Hepatic stellate cell (primary cell): ENCODE measurements at regions not wholly inside any gene's neighbourhood (a gene's known extent, or its start where the extent isn't known, plus 50 kb on each side); places are given as distances from the start of the nearest gene placed in this dataset.

Experiments
- DNase-seq: peaks from one replicate; pipeline ENCODE4 v3.0.0; 2011; ENCODE audit warnings: low spot score

DNA sequence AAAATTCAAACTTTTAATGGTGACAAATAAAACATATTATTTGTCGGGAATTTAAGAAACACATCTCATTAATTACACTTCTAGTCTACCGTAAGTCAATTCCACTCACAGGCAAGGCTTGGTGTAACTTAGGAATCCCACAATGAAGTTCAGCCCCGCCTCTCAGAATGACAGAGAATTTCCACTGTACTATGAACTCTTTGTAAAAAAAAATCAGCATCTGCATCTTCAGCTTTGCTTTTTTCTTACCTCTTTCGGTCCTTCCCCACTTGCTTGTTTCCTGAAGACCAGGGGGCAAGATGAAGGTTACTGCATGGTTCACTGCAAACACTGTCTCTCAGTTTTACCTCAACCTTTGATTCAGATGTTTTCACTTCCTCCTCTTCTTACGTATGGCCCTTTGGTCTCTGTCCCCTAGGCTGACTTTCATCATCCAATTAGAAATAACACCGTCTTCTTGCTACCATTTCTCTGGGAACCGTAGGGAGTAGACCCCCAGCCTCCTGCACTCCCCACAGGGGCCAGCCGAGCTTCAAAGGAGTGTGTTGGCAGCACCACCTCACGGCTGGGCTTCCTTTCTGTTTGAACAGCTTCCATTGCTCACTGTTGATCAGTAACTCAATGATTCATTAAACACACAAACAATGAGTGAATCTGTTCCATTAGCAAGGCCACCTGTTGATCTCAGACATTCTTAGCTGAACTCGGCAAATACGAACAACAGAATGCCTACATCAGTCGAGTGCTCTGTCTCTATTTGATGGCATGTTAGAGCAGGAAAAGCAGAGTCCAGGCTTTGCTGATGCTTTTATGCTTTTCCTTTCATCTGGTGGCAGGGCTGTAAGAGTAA is 343.0 kb downstream of the BMP4 start:
- no peak for DNase-seq

DNA sequence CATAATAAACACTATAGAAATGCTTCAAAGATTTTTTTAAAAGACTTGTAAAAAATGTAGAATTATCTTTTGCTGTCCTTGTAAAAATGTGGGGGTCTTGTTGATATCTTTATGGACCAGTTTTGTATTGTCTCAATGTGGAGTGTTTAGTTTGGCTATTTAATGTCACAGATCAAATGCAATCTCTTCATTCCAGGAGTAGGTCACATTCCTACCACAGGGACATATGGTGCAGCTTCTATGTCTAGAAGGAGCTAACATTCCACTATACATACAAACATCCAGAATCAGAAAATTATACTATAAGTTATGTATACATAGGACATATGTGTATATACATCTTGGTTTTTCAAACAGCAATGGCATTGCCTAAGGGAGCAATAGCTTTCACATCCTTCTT is 345.7 kb downstream of the BMP4 start:
- DNase-seq: no peak

DNA sequence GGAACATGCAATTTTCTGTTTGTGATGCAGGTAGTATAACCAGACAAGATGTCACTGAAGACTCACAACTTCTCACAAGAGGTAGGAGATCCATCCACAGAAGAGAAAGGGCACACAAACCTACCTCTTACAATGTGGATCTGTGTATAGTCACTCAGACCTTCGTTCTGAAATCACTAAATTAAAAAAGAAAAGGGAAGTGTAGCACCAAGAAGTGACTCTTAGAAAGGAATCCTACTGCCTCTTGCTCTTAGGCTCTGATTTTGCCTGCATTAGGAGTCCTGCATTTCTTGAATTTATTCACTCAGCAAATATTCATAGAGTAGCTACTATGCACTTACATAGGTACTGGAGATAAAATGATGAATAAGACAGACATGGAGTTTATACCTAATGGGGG is 347.6 kb downstream of the BMP4 start:
- no peak for DNase-seq

DNA sequence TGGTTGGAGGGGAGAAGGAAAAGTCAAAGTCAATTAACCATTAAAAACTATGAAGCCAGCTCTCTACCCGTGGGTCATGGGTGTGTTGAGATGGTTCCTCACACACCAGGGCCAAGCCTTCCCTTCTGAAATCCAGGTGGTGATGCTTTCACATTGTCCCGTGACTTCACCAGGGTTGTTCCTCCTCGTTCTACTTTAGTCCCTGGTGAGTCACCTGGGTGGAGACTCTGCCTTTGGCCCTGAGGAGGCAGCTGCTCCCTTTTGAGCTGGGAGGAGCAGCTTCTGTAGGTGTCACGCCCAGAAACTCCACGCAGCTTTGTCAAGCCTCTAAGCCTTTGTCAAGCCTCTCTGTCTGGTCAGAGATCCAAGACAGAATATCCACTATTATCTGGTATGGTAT is 348.3 kb downstream of the BMP4 start:
- no peak for DNase-seq

DNA sequence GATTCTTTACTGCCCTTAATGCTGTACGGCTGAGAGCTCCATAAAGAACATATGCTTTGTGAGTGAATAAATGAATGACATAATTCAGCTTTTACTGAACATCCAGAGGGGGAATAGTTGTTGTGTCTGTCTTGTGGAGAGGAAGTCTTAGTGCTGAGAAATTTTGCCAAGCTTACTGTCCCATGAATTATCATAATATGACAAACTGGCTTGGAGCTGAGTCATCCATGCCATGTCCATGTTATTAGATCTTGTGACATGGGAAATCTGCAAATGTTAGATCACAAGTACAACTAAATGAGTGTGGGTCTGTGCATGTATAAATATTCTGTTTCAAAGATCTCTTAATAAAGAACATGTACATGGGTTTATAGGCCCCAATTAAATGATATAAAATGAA is 350.4 kb downstream of the BMP4 start:
- no peak for DNase-seq

DNA sequence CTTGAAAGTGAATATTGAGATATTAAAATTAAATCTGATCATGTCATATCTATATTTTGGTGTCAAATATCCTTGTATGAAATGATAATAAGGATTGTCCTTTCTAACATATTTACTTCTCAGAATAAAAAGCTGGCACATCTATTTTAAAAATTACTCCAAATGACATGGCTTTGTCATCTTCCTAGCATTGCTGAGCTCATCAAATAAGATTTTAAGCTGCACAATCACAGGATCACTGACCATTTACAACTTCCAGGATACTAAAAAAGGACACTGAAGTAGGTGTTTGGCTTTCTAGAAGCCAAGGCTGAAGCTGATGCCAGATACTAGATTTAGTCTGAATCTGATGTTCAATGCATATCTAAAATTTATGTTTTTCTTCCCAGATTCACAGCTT is 351.1 kb downstream of the BMP4 start:
- DNase-seq: no peak

DNA sequence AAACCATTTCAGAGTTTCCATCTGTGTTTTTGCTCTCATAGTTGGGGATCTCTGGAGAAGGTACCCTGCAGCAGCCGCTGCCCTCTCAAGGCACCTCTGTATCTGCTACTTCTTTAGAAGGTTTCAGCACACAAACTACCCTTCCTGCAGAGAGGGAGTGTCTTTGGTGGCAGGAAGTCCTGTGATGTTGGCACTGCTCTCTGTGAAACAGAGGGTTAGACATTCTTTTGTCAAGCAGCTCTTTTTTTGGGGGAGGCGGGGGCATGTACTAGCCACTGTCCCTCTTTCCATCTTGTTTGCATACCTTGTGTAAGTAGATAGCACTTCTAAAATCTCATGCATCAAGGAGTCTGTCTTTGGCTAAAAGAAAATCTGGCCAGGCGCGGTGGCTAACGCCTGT is 352.6 kb downstream of the BMP4 start:
- no peak for DNase-seq

DNA sequence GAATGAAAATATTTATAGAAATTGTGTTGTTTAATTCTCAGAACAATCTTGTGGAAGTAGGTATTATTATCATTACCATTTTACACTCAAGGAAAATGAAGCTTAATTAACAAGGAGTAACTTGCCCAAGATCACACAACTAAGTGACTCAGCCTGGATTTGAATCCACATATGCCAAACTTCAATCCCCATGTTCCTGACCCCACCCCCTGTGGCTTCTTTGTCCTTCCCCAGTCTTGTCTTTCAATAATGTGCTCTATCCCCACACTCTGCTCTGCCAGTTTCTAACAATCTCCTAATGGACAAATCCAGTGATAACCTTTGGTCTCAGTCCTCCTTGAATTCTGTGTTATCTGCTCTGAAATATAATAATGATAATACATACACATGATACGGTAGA is 355.2 kb downstream of the BMP4 start:
- no peak for DNase-seq

DNA sequence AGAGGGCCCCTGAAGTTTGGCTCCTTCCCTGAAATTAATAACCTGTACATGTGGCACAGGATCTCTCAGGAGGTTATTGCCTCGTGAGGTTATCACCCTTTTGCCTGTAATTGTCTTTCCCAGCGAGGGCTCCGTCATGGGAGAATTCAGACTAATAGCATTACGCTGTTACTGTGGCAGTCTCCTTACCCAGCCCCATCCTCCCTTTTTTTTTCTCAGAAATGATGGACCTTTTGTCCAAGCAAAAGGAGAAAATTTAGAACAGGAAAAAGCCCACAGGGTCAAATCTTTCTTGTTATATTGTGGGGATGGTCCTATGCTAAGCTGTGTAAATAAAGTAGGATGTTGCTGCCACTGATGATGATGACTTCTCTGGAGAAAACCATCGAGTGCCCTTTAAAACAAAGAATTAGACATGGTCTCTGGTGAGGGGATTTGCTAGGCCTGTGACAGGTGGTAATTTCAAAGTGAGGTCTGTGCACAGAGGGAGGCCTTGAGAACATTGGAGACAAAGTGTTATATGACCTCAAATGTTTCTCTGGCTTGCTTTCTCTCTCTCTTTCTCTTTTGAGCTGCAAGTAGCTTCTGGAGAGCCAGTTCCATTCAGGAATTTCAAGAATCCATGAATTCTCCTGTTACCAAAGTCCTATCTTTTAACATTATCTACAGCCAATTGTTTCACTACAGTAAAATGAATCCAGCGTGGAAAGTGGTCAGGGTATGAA is 357.2 kb downstream of the BMP4 start:
- no peak for DNase-seq

DNA sequence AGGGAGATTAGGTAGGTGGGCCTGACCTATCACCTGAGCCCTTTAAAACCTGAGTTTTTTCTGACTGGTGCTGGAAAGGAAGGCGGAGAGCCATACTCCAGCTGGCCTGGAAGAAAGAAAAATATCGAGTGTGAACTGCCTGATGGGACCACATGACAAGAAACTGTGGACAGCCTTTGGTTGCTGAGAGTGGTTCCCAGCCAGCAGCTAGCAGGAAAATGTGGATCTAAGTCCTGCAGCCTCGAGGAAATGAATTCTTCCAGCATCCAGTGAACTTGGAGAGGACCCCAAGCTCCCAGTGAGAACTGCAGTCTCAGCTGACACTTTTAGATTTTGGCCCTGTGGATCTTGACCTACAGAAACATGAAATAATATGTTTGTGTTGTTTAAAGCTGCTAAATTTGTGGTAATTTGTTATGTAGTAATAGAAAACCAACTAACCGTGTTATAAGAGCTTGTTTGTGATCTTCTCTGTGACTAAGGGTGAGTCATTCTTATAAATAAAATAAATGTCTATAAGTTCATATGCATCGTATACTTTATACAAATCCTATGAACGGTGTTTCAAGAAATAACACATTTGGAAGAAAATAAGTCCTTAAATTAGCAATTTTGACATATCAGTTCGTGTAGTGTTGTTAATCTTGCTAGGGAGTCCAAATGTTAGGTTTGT is 359.6 kb downstream of the BMP4 start:
- DNase-seq: no peak

DNA sequence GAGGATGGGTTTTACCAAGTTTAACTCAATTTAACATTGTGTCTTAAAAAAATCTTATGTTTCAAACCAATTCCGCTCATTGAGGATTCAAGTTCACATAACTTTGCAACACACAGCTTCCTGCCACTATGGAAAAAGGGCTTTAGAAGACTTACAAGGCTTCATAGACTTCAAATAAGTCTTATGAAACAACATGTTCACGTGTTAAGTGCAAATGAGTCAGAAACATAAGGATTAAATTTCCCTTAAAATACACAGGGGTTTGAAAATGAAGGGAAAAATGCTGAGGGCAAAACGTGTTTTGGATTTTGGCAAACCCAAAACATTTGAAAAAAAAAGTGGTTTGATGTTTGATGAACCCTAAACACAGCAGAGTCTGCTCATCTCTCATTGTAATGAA is 364.8 kb downstream of the BMP4 start:
- no peak for DNase-seq

DNA sequence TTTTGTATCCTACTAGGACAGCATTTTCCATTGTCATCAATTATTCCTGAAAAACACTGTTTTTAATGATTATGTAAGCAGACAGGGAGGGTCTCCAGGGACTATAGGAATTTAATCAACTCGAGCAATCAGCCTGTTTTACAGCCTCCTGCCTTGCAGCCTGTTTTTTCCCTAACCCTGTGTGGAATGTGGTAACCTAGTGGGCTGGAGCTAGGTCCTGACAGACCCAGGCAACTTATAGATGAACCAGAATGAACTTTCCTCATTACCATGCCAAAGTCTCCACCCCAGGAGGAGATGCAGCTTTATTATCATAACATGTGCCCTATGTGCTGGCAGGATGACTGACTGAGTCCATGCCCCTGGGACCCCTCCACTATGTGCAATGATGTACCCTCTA is 375.1 kb downstream of the BMP4 start:
- no peak for DNase-seq

DNA sequence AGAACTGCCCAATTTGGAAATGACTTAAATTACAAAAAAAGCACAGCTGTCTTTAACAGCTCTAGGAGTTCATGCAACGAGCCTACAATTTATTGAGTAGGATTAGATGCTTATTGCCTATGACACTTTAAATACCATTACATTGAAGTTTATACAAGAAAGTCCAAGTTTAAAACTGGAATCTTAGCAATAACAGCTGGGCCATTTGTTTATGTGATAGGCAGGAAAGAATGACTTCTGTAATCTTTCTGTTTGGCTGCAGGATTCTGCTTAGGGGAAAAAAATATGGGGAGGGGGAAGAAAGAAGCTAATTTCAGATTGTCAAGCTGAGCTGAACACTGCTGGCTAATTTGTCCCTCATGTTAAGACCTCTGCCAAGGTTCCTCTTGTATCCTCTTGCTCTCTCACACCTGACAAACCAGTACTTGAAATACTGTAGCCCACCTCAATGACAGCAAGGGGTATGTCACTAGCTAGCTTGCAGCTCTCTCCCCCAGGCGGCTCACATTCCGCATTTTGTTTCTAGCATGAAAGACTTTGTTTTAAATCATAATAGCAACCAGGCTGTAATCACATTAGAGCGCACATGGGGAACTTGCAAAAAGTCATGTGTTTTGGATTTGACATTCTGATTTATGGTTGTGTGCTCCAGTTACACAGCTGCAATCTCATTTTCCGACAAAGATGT is 384.8 kb downstream of the BMP4 start:
- no peak for DNase-seq

DNA sequence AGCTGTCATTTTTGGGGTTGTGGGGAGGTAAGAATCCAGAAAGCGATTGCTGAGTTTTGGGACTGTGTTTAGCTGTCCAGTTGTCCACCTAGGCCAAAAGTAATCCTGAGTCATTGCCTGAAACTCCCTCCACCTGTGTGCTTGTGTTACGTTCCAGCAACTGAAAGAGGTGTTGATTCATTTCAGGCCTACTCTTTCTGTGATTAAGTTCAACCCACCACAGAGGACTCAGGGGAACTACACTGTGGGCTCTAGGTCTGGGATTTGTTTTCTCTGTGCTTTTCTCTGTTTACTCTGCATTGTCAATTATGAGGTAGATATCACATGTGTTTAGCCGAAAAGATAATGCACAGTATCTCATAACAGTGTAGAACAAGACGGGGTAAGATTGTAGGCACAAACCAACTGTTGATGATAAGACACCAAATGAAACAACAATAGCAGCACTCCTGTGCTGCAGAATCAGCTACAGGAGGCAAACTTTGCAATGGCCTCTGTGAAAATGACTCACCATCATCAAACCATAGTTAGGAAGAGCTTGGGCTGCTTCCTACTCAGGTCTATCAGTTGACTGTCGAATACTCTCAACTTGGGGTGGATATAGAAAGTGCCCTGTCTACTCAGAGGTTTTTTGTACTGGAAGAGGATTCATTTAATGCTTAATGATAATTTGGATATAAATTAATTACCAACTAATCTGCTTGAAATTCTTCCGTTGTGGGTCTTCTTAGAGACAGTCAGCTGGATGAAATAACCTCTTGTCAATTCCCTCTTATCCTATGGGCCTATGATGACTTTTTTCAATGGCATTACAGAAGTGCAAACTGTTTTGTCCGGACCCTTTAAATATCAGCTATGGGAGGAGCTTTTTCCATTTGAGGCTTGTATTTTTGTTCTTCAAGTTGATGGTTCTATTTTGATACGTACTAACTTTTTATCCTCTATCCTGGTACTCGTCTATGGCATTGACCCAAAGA is 385.9 kb downstream of the BMP4 start:
- DNase-seq: no peak

DNA sequence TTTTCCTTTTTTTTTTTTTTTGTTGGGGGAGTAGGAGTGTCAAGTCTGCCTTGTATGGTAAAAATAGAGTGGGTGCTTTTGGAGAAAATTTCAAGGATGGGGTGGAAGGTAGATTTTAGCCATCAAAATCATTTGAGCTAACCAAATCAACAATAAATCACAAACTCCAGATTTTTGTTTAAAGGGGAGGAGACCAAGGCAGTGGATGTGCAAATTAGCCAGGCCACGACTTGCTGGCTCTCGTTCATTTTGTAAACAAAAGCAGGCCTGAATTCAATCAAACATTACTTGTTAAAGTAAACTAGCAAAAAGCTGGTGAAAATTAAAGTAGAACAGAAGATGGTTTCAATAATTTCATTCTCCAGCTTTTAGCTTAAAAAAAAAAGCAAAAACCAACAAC is 387.2 kb downstream of the BMP4 start:
- DNase-seq: no peak

DNA sequence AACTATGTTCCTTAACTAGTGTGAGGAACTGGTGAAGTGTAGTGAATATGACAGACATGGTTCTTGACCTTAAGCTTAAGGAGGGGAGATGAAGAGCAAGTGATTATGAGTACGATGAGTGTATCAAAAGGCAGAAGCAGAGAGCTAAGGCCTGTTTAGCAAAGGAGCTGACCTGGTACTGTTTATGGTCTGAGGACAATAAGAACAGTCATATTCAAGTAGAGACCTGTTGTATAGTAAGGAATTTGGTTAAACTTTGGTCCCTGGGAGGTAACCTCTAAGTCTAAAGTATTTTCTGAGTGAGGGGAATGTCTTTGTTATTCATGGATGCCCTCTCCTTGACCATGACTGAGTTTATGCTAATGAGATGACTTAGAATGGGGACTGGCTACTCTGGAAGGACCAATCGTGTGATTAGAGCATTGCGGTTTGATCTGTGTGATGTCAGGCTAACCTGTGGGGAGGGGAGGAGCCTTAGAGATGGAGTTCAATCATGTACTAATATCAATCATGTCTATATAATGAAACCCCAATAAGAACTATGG is 389.3 kb downstream of the BMP4 start:
- no peak for DNase-seq

DNA sequence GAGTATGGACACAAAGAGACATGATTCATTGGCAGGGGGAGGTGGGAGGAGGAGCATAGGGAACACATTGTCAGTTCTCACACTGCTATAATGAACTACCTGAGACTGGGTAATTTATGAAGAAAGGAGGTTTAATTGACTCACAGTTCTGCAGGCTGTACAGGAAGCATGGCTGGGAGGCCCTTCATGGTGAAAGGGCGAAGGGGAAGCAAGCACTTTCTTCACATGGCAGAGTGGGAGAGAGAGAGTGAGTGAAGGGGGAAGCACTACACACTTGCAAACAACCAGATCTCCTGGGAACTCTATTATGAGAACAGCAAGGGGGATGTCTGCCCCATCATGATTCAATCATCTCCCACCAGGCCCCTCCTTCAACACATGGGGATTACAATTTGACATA is 391.8 kb downstream of the BMP4 start:
- DNase-seq: no peak

DNA sequence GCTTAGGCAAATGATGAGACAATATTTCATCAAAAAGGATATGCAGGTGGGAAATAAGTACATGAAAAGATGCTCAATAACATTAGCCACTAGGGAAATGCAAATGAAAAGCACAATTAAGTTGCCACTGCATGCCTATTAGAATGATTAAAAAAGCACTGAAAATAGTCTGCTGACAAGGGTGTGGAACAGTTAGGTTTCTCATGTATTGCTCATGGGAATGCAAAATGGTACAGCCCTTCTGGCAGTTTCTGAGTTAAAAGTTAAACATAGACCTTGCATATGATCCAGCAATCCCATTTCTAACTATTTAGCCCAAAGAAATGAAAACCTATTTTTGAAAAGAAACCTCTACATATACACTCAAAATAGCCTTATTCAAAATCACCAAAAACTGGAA is 393.0 kb downstream of the BMP4 start:
- DNase-seq: no peak

DNA sequence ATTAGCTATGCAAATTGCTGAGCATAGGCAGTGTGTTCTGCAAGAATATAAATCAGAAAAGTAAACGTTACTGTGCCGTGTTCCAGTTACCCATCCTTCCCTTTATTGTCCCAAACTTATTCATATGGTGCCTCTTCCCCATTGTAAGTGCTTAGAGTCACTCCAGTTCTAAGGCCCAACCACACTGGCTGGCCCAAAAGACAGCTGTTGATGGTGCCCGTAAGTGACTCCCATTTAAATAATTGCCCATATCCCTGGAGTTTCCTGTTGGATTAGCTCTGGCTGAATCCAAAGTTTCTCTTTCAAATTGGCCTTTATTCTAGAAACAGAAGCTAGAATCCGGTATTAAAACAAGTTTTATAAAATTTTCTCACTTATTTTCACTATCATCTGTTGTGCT is 400.1 kb upstream of the DDHD1 start:
- no peak for DNase-seq

DNA sequence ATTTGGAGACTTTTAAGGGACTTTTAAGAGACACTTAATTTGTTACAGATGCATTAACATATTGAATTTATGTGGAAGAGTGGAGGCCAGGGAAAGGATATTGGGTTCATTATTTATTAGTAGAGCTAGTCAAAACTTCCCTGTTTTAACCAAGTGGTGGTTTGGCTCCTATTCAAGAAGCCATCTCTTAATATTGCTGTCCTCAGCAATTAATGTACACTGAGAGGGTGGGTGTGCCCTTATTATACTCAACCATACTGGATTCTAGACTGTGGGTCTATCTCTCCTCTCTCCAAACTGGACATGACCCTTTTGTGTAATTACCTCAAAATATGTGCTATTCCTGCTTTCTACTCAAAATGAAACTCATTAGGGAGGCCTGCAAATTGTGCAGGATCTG is 398.7 kb upstream of the DDHD1 start:
- DNase-seq: no peak

DNA sequence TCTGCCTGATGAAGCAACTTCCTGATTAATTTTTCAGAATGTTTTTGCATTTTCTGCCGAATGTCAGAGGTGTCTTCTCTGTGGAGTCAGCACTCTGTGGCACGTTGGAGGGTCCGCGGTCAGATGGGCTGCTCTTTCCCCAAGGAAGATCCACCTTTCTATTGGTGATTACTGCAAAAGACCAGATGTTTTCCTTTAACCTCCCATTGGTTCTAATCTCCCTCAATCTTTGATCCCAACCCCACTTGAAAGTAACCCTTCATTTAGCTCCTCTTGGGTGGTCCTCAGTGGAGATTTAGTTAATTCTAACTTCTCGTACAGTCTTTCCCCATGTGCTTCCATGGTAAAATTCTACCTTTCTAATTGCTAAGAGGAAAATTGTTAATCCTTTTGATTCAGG is 397.7 kb upstream of the DDHD1 start:
- DNase-seq: no peak
